H1 (cell line): ENCODE measurements at regions not wholly inside any gene's neighbourhood (a gene's known extent, or its start where the extent isn't known, plus 50 kb on each side); places are given as distances from the start of the nearest gene placed in this dataset.

Experiments
- CTCF ChIA-PET: fragments of 300-600 bp; sonication (Branson Sonifier 250); formaldehyde crosslinking; loops from one replicate; lab custom pipeline; 2021; ENCODE audit not compliant: partially characterized antibody; lab: Charles Lee
- POLR2A ChIA-PET: fragments of 300-600 bp; sonication (Branson Sonifier 250); formaldehyde crosslinking; loops from one replicate; lab custom pipeline; 2021; ENCODE audit warnings: inconsistent platforms; ENCODE audit not compliant: partially characterized antibody; lab: Charles Lee
- DNase-seq, 2 experiments: peaks; one replicate each; pipeline versions ENCODE4 v3.0.0 to v3.0.0-alpha.2; 2010 to 2022; ENCODE audit warnings: low spot score in 2 of 2, low read depth in 1 of 2, mixed read lengths in 1 of 2
- FAIRE-seq: peaks from 2 replicates; lab custom pipeline; 2011; peaks lifted over from hg19 to GRCh38; lab: Jason Lieb, UNC
- H2AFZ ChIP-seq: 2 replicates; pipeline ENCODE4 v1.8.1; 2012; ENCODE audit warnings: low read length, inconsistent platforms
- H2AK5ac ChIP-seq: 2 replicates; pipeline ENCODE4 v1.6.1; 2013; ENCODE audit warnings: low read depth, low read length
- H2BK120ac ChIP-seq: replicated peaks from 2 replicates; pipeline ENCODE3; 2013; ENCODE audit warnings: low read depth, low read length, inconsistent platforms
- H2BK12ac ChIP-seq: 2 replicates; pipeline ENCODE4 v1.6.1; 2013; ENCODE audit warnings: low read depth, low read length
- H2BK15ac ChIP-seq: 2 replicates; pipeline ENCODE4 v1.6.1; 2013; ENCODE audit warnings: low read length
- H2BK20ac ChIP-seq: 2 replicates; pipeline ENCODE4 v1.6.1; 2013; ENCODE audit warnings: low read length
- H2BK5ac ChIP-seq: 2 replicates; pipeline ENCODE4 v1.6.1; 2013; ENCODE audit warnings: low read depth, low read length
- H3K14ac ChIP-seq: 2 replicates; pipeline ENCODE4 v1.6.1; 2013; ENCODE audit warnings: inconsistent platforms; ENCODE audit not compliant: insufficient read length
- H3K18ac ChIP-seq: 2 replicates; pipeline ENCODE4 v1.6.1; 2013; ENCODE audit warnings: low read length; ENCODE audit errors: extremely low read depth
- H3K23ac ChIP-seq: 2 replicates; pipeline ENCODE4 v1.6.1; 2013; ENCODE audit warnings: inconsistent platforms; ENCODE audit not compliant: insufficient read length
- H3K23me2 ChIP-seq: 2 replicates; pipeline ENCODE4 v1.6.1; 2013; ENCODE audit warnings: low read depth, low read length
- H3K27ac ChIP-seq: 2 replicates; pipeline ENCODE4 v1.6.1; 2011; ENCODE audit warnings: low read depth, low read length, inconsistent platforms
- H3K27me3 ChIP-seq, 4 experiments: replicated peaks in 1 of 4; 1 replicate in 1 of 4; 2 replicates in 3 of 4; pipeline versions ENCODE4 v1.6.1 to v1.8.1; 2011 to 2013; ENCODE audit warnings: low read length in 3 of 4, mild to moderate bottlenecking in 3 of 4, inconsistent platforms in 2 of 4, mixed read lengths in 2 of 4, moderate library complexity in 1 of 4; ENCODE audit not compliant: control insufficient read depth in 3 of 4, insufficient read depth in 3 of 4; ENCODE audit errors: extremely low read depth in 1 of 4
- H3K36me3 ChIP-seq, 4 experiments: 2 replicates each; pipeline versions ENCODE4 v1.6.1 to v1.8.1; 2011 to 2013; ENCODE audit warnings: mild to moderate bottlenecking in 4 of 4, low read length in 3 of 4, moderate library complexity in 2 of 4, control low read depth in 1 of 4, inconsistent platforms in 1 of 4; ENCODE audit not compliant: insufficient read depth in 4 of 4, control insufficient read depth in 2 of 4
- H3K4ac ChIP-seq: replicated peaks from 2 replicates; pipeline ENCODE3; 2013; ENCODE audit warnings: low read length, low read depth, mixed read lengths, inconsistent platforms; ENCODE audit not compliant: insufficient read length
- H3K4me1 ChIP-seq, 4 experiments: replicated peaks in 1 of 4; 1 replicate in 1 of 4; 2 replicates in 3 of 4; pipeline versions ENCODE4 v1.6.1 to v1.8.1; 2011 to 2013; ENCODE audit warnings: low read length in 3 of 4, inconsistent platforms in 2 of 4, mixed read lengths in 1 of 4; ENCODE audit not compliant: insufficient read depth in 4 of 4, control insufficient read depth in 3 of 4
- H3K4me2 ChIP-seq, 2 experiments: 2 replicates each; pipeline versions ENCODE4 v1.6.1 to v1.8.1; 2011 to 2013; ENCODE audit warnings: low read depth in 2 of 2, low read length in 2 of 2, control low read depth in 1 of 2, inconsistent platforms in 1 of 2, mild to moderate bottlenecking in 1 of 2; ENCODE audit not compliant: insufficient read depth in 1 of 2
- H3K4me3 ChIP-seq, 4 experiments: fragments of 200-600, 300-600 bp in 1 of 4; sonication (generic), shearing (Covaris generic), sonication (Bioruptor Twin) in 1 of 4; 2 replicates each; pipeline versions ENCODE4 v1.5.1 to v1.8.1; 2011 to 2016; ENCODE audit warnings: low read length in 4 of 4, low read depth in 3 of 4, control low read depth in 2 of 4, inconsistent platforms in 2 of 4, mild to moderate bottlenecking in 2 of 4, mixed read lengths in 1 of 4, moderate library complexity in 1 of 4; ENCODE audit not compliant: insufficient read depth in 2 of 4; ENCODE audit errors: extremely low read depth in 1 of 4
- H3K56ac ChIP-seq: replicated peaks from 2 replicates; pipeline ENCODE3; 2013; ENCODE audit warnings: low read depth, mild to moderate bottlenecking, mixed read lengths, low read length, inconsistent platforms; ENCODE audit not compliant: insufficient read length
- H3K79me1 ChIP-seq: 2 replicates; pipeline ENCODE4 v1.6.1; 2013; ENCODE audit warnings: low read depth, low read length, control low read depth
- H3K79me2 ChIP-seq, 2 experiments: 2 replicates each; pipeline versions ENCODE4 v1.6.1 to v1.8.1; 2012 to 2013; ENCODE audit warnings: low read length in 2 of 2, mild to moderate bottlenecking in 2 of 2, inconsistent platforms in 1 of 2; ENCODE audit not compliant: insufficient read depth in 2 of 2, control insufficient read depth in 1 of 2
- H3K9ac ChIP-seq, 4 experiments: replicated peaks in 1 of 4; 1 replicate in 1 of 4; 2 replicates in 3 of 4; pipeline versions ENCODE4 v1.6.1 to v1.8.1; 2011 to 2013; ENCODE audit warnings: low read depth in 3 of 4, low read length in 3 of 4, control low read depth in 2 of 4, mild to moderate bottlenecking in 2 of 4, moderate library complexity in 2 of 4, inconsistent platforms in 1 of 4; ENCODE audit errors: extremely low read depth in 1 of 4
- H3K9me3 ChIP-seq, 2 experiments: 2 replicates each; pipeline versions ENCODE4 v1.6.1 to v1.8.1; 2012 to 2013; ENCODE audit warnings: mild to moderate bottlenecking in 2 of 2, moderate library complexity in 2 of 2, control low read depth in 1 of 2, inconsistent platforms in 1 of 2, low read depth in 1 of 2, low read length in 1 of 2, mixed read lengths in 1 of 2; ENCODE audit not compliant: insufficient read depth in 2 of 2
- H4K20me1 ChIP-seq, 2 experiments: replicated peaks in 1 of 2; 2 replicates each; pipeline versions ENCODE3 to v1.8.1; 2011 to 2013; ENCODE audit warnings: inconsistent platforms in 2 of 2, low read length in 2 of 2, mild to moderate bottlenecking in 1 of 2; ENCODE audit not compliant: insufficient read depth in 2 of 2, control insufficient read depth in 1 of 2
- H4K5ac ChIP-seq: 2 replicates; pipeline ENCODE4 v1.6.1; 2013; ENCODE audit warnings: low read length, low read depth, mixed read lengths, inconsistent platforms; ENCODE audit not compliant: insufficient read length
- H4K8ac ChIP-seq: 2 replicates; pipeline ENCODE4 v1.8.0; 2013; ENCODE audit warnings: mild to moderate bottlenecking, moderate library complexity, low read length, inconsistent platforms; ENCODE audit not compliant: insufficient read depth; ENCODE audit errors: extremely low read depth
- H4K91ac ChIP-seq: replicated peaks from 2 replicates; pipeline ENCODE3; 2013; ENCODE audit warnings: low read length, mixed read lengths, inconsistent platforms; ENCODE audit not compliant: insufficient read length
- JUND ChIP-seq: IDR thresholded peaks from 2 replicates; pipeline ENCODE4 v1.6.1; 2011; ENCODE audit warnings: mild to moderate bottlenecking, improper control_type of control experiment, low read length
- RXRA ChIP-seq: IDR thresholded peaks from 2 replicates; pipeline ENCODE4 v1.6.1; 2011; ENCODE audit warnings: low read depth, mild to moderate bottlenecking, low read length, moderate library complexity; ENCODE audit not compliant: insufficient read depth
- SP4 ChIP-seq: IDR thresholded peaks from 2 replicates; pipeline ENCODE4 v1.6.1; 2012; ENCODE audit warnings: low read length, inconsistent platforms
- WGBS, 2 experiments: shearing (Covaris generic) in 1 of 2; methylation state at CpG; one replicate each; pipeline versions ENCODE4 v1.1.6 to v1.1.7; 2013 to 2015; ENCODE audit warnings: low lambda C conversion rate in 2 of 2, mixed read lengths in 2 of 2, inconsistent platforms in 1 of 2, low coverage in 1 of 2, missing lambda C conversion rate in 1 of 2; ENCODE audit not compliant: insufficient replicate concordance in 2 of 2, insufficient coverage in 1 of 2, insufficient read length in 1 of 2; ENCODE audit errors: extremely low coverage in 1 of 2, missing lambda C conversion rate in 1 of 2; 5-methylcytosine and 5-hydroxymethylcytosine counted together

DNA sequence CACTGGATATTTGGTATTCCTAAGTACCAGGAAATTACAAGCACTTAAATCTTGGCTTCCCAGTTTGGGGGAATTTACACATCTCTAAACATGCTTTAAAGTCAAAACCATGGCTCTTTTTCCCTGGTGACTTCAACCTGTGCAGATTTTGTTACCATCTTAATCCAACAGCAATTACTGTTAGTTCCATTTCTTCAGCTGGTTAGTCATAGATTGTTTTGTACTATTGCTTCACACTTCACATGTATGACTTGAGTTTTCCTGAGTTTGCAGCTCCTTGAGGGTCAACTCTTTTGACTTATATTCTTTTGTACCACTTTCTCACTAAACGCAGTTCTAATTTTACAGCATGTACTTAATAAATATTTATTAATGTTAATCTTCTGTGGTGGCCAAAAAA lies 203.4 kb upstream of the RND3 start:
- ChIA-PET CTCF (no interaction called here), POLR2A (no interaction called here)
- Histone ChIP-seq H3K4me2 (no peak overlapping the region), H2BK120ac (no peak overlapping the region), H3K27ac (no peak overlapping the region), H3K4me3 (no peak overlapping the region), H3K79me2 (no peaks in the 10 kb centered on the region), H3K4me1 (no peaks in the 10 kb centered on the region; a peak in 1 of 7 replicates), H3K27me3 (no peaks in the 10 kb centered on the region), H3K9me3 (no peaks in the 10 kb centered on the region), H3K14ac (no peak overlapping the region), H3K23me2 (no peaks in the 10 kb centered on the region), H3K18ac (no peak overlapping the region), H2AK5ac (no peak overlapping the region), H2AFZ (no peak overlapping the region), H3K4ac (no peak overlapping the region), H3K36me3 (no peaks in the 10 kb centered on the region), H2BK5ac (no peak overlapping the region), H3K79me1 (no peaks in the 10 kb centered on the region), H3K9ac (no peak overlapping the region), H3K56ac (no peak overlapping the region), H4K5ac (no peak overlapping the region), H4K8ac (no peak overlapping the region), H2BK20ac (no peak overlapping the region), H3K23ac (no peak overlapping the region), H2BK15ac (no peak overlapping the region), H2BK12ac (no peak overlapping the region), H4K20me1 (no peaks in the 10 kb centered on the region), H4K91ac (no peak overlapping the region)
- TF ChIP-seq SP4 (no peak), JUND (no peak), RXRA (no peak)
- DNase-seq: no peak
- WGBS, 2 experiments: 80% methylated on average over 1 of the region's 1 CpG; no CpG with 5 or more reads in 1 of the 2 experiments
- FAIRE-seq: no peak
